Forelimb muscle (tissue), 1 donor: ENCODE measurements at regions not wholly inside any gene's neighbourhood (a gene's known extent, or its start where the extent isn't known, plus 50 kb on each side); places are given as distances from the start of the nearest gene placed in this dataset.
"Not testable (repeated sequence)": the region's sequence is repeated elsewhere in the genome, so short reads cannot be mapped to it uniquely, and the experiment has no call there.

Source experiments
- DNase-seq: peaks from one replicate; pipeline ENCODE4 v3.0.0-alpha.2; 2013; ENCODE audit warnings: low read depth

DNA sequence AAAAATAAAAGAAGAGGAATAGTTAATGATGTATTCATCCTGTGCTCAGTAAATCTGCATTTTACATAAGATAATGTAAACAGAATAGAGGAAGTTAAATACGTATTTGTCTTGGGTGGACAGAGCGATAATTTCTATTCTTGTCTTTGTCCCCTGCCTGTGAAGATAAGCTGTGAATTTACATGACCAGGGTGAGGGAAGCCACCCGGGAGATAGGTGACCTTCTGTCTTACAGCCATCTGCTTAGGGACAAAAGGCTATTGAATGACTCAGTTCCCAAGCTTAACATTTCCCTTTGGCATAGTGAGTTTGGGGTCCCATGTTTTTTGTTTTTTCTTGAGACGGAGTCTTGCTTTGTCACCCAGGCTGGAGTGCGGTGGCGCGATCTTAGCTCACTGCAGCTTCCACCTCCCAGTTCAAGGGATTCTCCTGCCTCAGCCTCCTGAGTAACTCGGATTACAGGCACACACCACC lies 88.7 kb upstream of the KCTD7 start:
- no peak for DNase-seq

DNA sequence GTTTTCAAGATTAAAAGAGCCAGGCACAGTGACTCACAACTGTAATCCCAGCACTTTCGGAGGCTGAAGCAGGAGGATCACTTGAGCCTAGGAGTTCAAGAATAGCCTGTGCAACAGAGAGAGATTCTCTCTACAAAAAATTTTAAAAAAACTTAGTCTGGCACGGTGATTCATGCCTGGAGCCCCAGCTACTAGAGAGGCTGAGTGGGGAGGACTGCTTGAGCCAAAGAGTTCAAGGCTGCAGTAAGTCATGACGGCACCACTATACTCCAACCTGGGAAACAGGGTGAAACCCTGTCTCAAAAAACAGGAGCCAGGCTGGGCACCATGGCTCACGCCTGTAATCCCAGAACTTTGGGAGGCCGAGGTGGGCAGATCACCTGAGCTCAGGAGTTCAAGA lies 86.6 kb upstream of the KCTD7 start:
- DNase-seq, result no peak

- no peak for DNase-seq
These were observed 86.0 kb upstream of the KCTD7 start for GRCh38 chr7:66542528-66543269.

DNA sequence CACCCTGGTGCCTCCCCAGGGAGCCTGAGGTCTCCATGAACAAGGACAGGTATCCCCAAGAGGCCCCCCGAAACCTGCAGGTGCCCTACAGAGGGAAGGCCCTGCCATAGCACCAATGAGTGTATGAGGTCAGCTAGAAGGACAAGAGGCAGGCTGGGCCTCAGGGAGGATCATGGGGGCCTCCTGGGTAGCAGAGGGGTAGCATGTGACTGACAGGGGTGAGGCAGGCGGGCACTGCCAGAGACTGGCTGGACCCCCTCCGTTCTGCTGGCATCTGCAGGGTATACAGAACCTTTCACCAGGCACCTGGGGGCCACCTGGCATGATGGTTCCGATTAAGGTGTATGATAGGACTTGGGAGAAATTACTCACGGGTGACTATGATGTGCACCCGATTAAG lies 79.2 kb upstream of the KCTD7 start:
- no peak for DNase-seq

DNA sequence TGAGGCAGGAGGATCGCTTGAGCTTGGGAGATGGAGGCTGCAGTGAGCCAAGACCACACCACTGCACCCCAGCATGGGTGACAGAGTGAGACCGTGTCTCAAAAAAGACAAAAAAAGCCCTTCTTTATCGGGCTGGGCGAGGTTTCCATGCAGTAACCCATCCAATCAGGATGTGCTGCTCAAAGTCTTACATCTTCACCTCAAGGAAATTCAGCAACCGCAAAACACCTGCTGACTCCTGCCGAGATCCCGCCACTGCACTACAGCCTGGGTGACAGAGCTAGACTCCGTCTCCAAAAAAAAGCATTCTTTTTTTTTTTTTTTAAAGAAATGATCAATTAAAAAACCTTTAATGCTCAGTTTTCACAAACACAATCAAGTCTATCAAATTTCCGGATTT lies 75.7 kb upstream of the KCTD7 start:
- no peak for DNase-seq

DNA sequence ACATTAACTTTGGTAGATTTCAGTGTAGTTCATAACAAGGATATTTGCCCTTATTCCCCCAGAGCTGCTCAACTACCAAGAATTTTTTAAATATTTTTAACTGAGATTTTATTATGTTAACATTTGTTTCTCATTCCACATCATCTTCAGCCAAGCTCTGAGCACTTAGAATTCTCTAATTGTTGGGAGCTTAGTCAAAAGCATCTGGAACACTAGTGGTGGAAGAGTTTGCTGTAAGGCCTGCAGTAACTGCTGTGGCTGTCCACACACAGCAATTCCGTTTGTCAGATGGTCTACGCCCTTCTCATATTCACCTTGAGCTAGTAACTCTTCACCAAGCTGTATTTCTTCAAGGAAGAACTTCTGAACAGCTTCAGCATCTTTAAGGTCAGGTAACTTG lies 75.0 kb upstream of the KCTD7 start:
- not testable (repeated sequence) for DNase-seq

DNA sequence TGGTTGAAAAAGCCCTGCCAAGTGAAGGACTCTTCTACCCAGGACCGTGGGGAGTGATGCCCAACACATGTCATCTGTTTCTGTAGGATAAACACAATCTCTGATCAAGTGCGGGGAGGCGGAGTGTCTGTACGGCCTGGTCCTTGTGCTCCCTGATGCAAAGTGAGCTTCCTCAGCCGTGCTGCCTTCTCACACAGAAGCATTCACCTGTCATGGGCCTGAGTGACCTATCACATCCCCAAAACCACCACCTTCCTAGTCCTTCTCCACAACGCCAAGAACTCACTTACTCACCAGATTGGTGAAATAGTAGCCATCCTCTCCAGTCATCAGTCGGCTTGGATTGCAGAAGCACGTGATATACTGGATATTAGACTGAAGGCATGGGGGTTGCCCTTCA lies 74.4 kb upstream of the KCTD7 start:
- DNase-seq, result not testable (repeated sequence)

DNA sequence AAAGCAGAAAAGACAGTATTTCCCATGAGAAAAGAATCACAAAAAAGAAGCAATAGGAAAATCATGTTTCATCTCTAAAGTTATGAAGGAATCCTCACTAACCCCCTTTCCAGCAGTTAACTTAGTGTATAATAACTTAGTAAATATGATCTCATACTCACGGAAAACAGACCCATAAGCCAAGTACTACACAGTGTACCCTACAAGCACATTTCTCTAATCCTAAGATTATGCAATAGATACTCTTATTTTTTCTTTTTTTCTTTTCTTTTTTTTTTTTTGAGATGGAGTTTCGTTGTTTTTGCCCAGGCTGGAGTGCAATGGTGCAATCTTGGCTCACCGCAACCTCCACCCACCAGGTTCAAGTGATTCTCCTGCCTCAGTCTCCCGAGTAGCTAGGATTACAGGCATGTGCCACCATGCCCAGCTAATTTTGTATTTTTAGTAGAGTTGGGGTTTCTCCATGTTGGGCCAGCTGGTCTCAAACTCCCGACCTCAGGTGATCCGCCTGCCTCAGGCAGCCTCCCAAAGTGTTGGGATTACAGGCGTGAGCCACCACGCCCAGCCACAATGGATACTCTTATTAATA lies 73.7 kb upstream of the KCTD7 start:
- DNase-seq, result not testable (repeated sequence)

GRCh38 chr7:66556177-66556548 lies 72.5 kb upstream of the KCTD7 start:
- DNase-seq, result no peak

DNA sequence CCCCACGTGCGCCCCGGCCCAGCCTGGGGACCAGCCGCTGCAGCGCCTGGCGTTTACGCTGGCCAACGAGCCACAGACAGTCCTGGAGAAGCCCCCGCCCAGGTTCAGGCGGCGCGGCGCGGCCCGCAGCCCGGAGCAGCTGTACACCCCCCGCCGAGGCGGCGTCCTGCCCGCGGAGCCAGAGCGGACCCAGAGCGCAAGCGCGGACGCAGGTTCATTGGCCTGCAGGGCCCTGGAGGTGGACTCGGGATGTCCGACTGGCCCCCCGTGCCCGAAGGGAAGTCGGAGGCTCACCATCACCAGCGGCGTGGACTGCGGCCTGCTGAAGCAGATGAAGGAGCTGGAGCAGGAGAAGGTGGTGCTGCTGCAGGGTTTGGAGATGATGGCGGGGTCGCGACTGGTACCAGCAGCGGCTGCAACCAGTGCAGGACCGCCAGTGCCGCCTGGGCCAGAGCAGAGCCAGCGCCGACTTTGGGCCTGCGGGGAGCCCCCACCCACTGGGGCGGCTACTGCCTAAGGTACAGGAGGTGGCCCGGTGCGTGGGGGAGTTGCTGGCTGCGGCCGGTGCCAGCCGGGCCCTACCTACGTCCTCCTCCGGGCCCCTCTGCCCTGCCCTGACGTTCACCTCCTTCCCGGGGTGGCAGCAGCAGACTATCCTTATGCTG lies 72.0 kb upstream of the KCTD7 start:
- no peak for DNase-seq

DNA sequence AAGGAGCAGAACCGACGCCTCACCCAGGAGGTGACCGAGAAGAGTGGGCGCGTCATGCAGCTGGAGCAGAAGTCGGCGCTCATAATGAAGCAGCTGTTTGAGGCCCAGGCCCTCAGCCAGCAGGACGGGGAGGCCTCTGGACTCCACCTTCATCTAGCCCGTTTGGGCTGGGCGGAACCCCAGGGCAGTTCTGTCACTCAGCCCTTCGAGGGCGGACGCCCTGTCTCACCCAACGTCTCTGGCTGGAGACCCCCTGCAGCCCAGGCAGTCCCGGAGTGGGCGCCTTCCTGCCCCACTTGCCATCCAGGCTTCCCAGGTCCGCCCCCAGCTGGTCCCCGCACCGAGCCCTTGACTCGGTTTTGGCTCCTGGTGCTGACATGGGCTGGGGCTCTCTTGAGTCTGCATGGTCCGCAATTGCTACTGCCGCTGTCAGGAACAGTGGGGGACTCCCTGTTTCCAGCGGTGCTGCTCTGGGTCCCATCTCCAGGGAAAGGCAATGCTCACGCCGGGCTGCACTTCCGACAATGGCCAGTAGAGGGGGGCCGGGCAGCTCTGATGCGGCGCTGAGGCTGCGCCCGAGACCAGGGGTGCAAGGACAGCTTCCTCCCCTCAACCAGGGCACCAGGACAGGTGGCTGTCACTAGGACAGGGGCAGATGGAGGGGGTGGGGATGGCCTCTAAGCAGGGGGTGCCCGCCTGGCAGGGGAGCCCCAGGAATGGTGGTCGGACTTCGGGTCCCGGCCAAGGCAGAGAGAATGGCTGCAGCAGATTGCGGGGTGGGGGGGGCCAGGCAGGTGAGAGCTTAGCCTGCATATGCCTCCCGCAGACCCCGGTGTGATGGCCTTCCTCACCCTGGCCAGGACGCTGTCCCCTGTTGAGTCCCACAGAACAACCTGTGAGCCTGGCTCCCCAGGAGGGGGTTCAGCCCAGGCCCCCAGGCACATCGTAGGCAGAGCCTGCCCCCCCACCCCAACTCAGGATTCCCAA lies 71.2 kb upstream of the KCTD7 start:
- no peak for DNase-seq

- no peak for DNase-seq
These were observed 70.5 kb upstream of the KCTD7 start for GRCh38 chr7:66558201-66558641.

GRCh38 chr7:66558660-66559465 lies 69.8 kb upstream of the KCTD7 start:
- no peak for DNase-seq

DNA sequence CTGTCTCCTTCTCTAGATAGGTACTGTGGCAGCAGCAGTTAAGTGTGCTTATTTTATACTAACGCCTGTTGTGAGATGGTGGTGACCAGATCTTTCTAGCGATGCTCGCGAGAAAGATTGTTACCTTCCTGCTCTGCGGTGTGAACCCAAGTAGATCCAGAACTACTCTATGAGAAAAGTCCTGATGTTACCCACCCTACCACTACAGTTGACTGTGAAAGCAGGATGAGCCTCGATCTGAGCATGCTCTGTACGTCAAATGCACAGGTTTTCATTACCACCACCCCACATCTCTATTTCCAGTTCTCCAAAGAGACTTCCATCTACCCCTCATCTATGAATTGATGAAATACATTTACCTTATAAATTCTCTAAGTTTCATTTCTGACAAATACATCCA lies 64.6 kb upstream of the KCTD7 start:
- no peak for DNase-seq

- DNase-seq, result not testable (repeated sequence)
These were observed 58.5 kb upstream of the KCTD7 start for GRCh38 chr7:66570179-66570578.

DNA sequence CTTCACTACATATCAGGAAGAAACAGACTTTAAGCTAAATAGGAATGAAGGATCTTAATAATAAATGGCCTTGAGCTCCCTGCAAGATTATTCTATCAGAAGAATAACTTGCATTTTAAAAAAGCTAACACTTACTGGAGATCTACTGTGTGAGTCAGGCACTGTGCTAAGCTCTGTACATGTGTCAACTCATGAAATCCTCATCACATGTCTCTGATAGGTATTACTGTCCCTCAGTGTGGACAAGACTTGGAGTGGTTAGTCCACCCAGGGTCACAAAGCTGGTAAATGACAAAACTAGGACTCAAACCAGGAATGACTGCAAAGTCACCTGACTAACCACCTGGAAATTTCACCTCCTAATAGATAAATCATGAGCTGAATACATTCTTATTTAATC lies 57.1 kb upstream of the KCTD7 start:
- no peak for DNase-seq

GRCh38 chr7:66573782-66574495 lies 54.7 kb upstream of the KCTD7 start:
- DNase-seq, result not testable (repeated sequence)

DNA sequence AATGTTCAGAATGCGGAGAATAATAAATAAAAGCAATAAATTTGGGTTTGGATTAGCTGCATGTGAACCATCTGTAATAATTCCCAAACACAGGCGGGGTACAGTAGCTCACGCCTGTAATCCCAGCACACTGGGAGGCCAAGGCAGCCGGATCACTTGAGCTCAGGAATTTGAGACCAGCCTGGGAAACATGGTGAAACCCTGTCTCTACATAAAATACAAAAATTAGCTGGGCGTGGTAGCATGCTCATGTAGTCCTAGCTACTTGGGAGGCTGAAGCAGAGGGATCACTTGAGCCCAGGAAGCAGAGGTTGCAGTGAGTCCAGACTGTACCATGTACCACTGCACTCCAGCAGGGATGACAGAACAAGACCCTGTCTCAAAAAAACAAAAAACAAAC lies 53.9 kb upstream of the KCTD7 start:
- DNase-seq, result not testable (repeated sequence)

DNA sequence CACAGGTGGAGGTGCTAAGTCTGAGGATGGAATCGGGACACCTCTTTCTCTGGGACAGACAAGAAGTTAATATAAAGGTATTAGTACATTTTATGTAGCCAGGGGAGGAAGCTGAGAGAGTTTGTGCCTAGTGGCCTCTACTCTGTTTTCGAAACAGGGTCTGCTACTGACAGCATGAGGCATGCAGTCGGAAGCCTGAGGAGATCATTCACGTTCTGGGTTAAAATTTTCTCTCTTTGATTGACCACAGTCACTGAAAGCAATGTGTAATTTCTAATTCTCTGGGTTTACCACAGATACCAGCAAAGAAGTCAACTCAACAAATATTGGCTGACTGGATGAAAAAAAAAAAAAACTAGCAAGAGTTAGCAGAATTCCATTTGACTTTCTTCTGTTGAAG lies 53.3 kb upstream of the KCTD7 start:
- no peak for DNase-seq

- no peak for DNase-seq
These were observed 52.0 kb upstream of the KCTD7 start for GRCh38 chr7:66576646-66577045.
